Neutrophil (primary cell): ENCODE measurements at regions not wholly inside any gene's neighbourhood (a gene's known extent, or its start where the extent isn't known, plus 50 kb on each side); places are given as distances from the start of the nearest gene placed in this dataset.

ENCODE experiments used
- H3K27ac ChIP-seq: fragments of 200-600 bp; sonication (generic); 2 replicates; pipeline ENCODE4 v1.5.1; 2016; ENCODE audit warnings: mild to moderate bottlenecking, moderate library complexity
- H3K27me3 ChIP-seq: fragments of 200-600 bp; sonication (generic); 2 replicates; pipeline ENCODE4 v1.6.0; 2016; ENCODE audit warnings: mild to moderate bottlenecking
- H3K36me3 ChIP-seq: fragments of 200-600 bp; sonication (generic); 2 replicates; pipeline ENCODE4 v1.5.1; 2017
- H3K4me1 ChIP-seq, 2 experiments: fragments of 200-600 bp in 1 of 2; sonication (generic) in 1 of 2; 1 replicate in 1 of 2; 2 replicates in 1 of 2; pipeline versions ENCODE4 v1.5.1 to v1.6.1; 2013 to 2016; ENCODE audit warnings: low read depth in 1 of 2, low read length in 1 of 2, mild to moderate bottlenecking in 1 of 2, moderate library complexity in 1 of 2; ENCODE audit not compliant: control insufficient read depth in 1 of 2, insufficient read depth in 1 of 2
- H3K4me3 ChIP-seq, 2 experiments: fragments of 200-600 bp in 1 of 2; sonication (generic) in 1 of 2; 1 replicate in 1 of 2; 2 replicates in 1 of 2; pipeline ENCODE4 v1.5.1; 2013 to 2016; ENCODE audit warnings: low read depth in 1 of 2, low read length in 1 of 2, mild to moderate bottlenecking in 1 of 2, moderate library complexity in 1 of 2
- H3K9me3 ChIP-seq: fragments of 200-600 bp; sonication (generic); 2 replicates; pipeline ENCODE4 v1.5.1; 2016
- TF ChIP-seq, protein P1 (sequence below): fragments of 200-600 bp; sonication (generic); IDR thresholded peaks from 2 replicates; pipeline ENCODE4 v1.5.1; 2016; ENCODE audit warnings: antibody characterized with exemption

DNA sequence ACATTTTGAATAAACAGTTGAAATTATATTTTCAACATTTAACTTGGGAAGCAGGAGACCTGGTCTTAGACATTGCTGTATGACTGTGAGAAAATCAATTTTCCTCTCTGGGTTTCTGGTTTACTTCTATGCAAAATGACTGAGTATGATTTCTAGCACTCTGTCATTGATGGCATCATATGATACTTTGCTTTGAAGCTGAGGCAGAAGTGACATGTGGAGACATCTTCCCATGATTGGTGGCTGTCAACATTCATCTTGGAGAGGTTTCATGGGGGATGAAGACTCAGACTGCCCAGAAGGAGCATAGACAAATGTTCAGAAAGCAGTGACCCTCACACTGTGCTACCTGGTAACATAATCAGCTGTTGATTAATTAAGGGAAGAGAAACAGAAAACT, 477.9 kb downstream of the PDCD6IP start:
- Histone ChIP-seq H3K4me3 (no peak overlapping the region), H3K9me3 (no peaks in the 10 kb centered on the region), H3K4me1 (peaks cover 0 to 3% of the 10 kb centered on the region in 2 experiments), H3K27me3 (no peaks in the 10 kb centered on the region), H3K36me3 (no peaks in the 10 kb centered on the region), H3K27ac (no peak overlapping the region)
- TF ChIP-seq, protein P1, sequence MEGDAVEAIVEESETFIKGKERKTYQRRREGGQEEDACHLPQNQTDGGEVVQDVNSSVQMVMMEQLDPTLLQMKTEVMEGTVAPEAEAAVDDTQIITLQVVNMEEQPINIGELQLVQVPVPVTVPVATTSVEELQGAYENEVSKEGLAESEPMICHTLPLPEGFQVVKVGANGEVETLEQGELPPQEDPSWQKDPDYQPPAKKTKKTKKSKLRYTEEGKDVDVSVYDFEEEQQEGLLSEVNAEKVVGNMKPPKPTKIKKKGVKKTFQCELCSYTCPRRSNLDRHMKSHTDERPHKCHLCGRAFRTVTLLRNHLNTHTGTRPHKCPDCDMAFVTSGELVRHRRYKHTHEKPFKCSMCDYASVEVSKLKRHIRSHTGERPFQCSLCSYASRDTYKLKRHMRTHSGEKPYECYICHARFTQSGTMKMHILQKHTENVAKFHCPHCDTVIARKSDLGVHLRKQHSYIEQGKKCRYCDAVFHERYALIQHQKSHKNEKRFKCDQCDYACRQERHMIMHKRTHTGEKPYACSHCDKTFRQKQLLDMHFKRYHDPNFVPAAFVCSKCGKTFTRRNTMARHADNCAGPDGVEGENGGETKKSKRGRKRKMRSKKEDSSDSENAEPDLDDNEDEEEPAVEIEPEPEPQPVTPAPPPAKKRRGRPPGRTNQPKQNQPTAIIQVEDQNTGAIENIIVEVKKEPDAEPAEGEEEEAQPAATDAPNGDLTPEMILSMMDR = no peak

DNA sequence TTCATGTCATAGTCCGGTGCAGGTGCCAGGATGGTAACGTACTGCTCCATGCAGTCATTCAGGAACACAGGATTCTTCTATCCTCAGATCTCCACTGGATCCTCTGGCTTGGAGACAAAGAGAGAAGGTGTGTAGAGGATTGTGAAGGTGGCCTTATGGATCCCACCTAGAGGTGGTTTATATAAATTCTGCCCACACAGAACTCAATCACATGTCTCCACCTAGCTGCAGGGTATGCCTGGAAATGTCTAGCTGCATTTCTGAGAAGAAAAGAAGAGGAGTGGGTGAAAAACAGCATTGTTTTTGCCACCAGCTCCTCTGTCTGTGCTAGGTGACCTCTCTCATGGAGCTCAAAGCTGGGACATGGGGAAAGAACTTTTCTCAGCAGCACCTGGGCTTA, 478.7 kb downstream of the PDCD6IP start:
- TF ChIP-seq, protein P1 = no peak
- Histone ChIP-seq H3K27me3 (no peaks in the 10 kb centered on the region), H3K9me3 (no peaks in the 10 kb centered on the region), H3K4me1 (peaks cover 0 to 3% of the 10 kb centered on the region in 2 experiments), H3K4me3 (no peak overlapping the region), H3K36me3 (no peaks in the 10 kb centered on the region), H3K27ac (no peak overlapping the region)

DNA sequence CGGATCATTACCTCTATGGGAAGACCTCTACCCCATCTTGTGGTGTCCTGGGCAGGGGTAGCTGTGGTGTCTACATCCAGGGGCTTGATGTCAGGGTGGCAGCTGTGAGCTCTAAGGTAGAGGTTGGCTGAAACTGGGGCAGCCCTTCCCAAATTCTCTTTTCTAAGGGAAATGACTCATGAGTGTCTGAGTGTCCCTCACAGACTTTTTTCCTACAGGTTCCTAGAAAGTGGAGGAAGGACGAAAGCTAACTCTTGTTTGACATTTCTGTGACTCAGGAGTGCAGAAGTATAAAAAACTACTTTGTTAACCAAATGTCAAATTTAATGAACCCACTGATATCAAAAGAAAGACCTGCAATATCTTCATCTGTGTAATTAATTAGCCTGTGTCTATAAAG, 481.5 kb downstream of the PDCD6IP start:
- H3K27ac ChIP-seq = no peak overlapping the region
- H3K36me3 ChIP-seq = no peaks in the 10 kb centered on the region
- H3K9me3 ChIP-seq = no peaks in the 10 kb centered on the region
- TF ChIP-seq, protein P1 = no peak
- H3K27me3 ChIP-seq = no peaks in the 10 kb centered on the region
- H3K4me3 ChIP-seq = no peak overlapping the region
- peaks cover 0 to 3% of the 10 kb centered on the region in 2 experiments for H3K4me1 ChIP-seq

DNA sequence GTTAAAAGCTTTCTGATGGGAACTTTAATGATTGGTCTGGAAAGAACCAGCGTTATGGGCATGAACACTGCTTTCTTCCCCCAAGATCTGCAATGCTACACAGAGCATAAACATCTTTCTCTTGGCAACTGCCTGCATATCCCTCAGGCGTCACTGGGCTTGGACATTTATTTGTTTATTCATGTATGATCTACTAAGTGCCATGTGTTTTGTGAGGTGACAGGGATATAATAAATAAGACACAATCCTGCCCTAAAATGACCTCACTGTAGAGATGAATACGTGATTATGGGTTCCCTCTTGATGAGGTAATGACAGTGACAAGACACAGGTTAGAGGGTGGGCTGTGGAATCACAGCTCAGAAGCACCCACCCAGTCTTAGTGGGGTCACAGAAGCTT, 485.3 kb downstream of the PDCD6IP start:
- no peaks in the 10 kb centered on the region for H3K36me3 ChIP-seq
- H3K4me1 ChIP-seq = peaks cover 0 to 3% of the 10 kb centered on the region in 2 experiments
- no peak overlapping the region for H3K4me3 ChIP-seq
- TF ChIP-seq, protein P1 = no peak
- H3K9me3 ChIP-seq = no peaks in the 10 kb centered on the region
- H3K27ac ChIP-seq = no peak overlapping the region
- H3K27me3 ChIP-seq = no peaks in the 10 kb centered on the region

DNA sequence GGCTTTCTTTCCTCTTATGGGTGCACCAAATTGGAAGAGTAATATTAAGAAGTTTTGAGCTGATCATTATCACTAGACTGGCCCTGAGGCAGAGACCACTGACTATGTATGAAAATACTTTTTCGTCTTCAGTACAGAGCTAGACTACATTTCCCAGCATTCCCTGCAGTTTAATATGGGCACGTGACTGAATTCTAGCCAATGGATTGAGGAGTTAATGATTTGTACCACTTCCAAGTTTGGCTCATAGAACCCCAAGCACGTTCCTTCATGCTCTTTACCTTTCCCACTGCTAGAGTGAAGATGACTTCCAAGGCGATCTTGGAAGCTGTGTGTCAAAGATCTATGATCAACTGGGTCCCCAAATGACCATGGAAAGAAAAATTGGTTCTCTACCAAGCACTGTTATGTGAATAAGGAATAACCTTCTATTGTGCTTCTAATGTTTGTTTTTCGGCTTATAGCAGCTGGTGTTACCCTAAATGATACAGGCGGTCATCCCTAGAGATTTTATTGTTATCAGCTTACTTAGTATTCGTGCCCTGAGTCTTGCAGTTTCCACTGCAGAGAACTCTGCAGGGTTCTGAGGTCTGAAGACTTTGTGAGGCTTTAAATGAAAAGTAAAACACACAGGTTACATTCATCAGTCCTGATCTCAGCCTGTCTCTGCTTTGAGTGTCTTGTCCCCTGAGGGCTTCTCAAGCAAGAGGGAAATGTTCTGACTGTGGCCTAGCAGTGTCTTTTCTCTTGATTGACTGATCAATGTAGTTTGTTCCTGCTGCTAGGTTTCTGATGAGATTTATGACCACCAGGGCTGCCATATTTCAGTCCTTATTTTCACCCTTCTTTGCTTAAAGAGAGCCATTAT, 486.8 kb downstream of the PDCD6IP start:
- H3K4me1 ChIP-seq = no peaks in the 10 kb centered on the region

More for the DNA sequence above, 486.8 kb downstream of the PDCD6IP start:
- no peak overlapping the region for H3K4me3 ChIP-seq
- TF ChIP-seq, protein P1 = no peak
- no peak overlapping the region for H3K27ac ChIP-seq
- H3K27me3 ChIP-seq = no peaks in the 10 kb centered on the region
- H3K36me3 ChIP-seq = no peaks in the 10 kb centered on the region
- no peaks in the 10 kb centered on the region for H3K9me3 ChIP-seq
